ENCODE measurements at regions not wholly inside any gene's neighbourhood (a gene's known extent, or its start where the extent isn't known, plus 50 kb on each side); places are given as distances from the start of the nearest gene placed in this dataset.
A peak's percentile ranks its signal among the peaks of the same experiment; 100 is the strongest.

DNA sequence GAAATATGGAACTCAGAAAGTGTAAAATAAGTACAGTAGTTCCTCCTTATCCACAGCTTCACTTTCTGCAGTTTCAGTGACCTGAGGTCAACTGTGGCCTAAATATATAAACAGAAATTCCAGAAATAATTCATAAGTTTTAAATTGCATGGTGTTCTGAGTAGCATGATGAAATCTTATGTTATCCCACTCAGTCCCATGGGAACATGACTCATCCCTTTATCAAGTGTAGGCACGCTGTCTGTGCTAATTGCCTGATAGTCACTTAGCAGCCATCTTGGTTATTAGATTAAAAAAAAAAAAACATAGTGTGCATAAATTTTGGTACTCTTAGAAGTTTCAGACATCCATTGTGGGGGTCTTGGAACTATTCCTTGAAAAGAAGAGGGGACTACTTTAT is 983.4 kb upstream of the ADGRL3 start:
- DNase-seq: no peak

DNA sequence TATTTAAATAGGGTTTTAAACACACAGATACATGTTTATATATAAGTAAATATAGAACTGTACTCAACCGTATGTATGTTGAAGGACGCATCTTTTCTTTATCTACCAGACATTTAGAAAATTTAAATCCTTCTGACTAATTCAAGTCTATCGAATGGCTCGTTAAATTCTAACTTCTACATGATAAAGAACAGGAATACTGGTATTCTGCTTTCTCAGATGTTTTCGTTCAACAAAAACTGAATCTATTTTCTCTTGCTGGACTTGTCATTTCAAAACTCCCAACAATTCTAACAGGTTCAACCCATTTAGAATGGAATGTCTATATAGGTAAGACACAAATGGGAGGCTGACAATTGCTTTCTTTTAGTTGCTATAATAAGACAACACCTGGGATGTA is 978.3 kb upstream of the ADGRL3 start:
- DNase-seq: no peak

DNA sequence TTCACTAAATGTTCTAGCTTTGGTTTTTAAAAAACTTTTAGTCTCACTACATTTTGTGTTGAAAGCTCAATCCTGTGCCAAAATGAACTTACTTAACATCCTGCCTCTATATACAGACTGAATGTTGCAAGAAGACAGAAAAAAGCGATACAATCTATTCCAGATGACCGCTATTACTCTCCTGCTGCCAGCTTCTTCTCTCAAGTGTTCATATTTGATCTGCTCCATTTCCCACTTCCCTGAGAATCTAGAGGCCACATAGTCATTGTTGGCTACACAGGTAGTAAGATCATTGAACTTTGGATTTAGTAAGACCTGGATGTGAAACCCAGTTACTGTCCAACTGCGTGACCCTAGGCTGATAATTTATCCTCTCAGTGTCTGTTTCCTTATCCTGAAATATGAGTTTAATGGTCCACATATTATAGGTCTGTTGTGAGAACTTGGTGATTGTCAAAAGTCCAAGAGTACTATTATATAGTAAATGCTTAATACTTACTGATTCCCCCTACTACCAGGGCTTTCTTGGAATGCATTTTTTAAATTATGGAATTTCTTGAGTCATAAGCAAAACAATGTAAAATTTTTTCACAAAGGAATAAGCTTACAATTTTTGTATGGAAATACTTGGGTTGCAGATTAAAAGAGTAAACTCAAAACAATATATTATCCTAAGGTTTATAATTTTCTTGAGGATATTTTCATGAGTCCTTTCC is 976.8 kb upstream of the ADGRL3 start:
- DNase-seq: no peak

DNA sequence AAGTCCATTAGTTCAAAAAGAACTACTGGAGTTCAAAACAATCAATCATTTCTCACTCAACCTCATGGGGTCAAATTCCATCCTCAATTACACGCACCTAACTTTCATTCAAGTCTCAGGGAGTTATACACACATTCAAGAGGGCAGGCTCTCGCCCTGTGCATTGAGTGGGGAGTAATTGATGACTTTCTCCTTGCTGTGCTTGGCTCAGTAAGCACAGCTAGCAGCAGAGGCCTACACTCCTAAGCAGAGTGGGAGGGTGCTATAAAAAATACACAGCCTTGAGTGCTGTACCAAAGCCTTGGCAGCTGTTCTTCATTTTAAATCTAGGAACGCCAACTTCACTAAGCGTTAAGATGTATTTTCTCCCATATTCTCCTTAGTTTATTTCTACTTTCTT is 958.3 kb upstream of the ADGRL3 start:
- DNase-seq: peak in 2 of 3 experiments; percentile 0 to 42

GRCh38 chr4:60249784-60250183 is 950.3 kb upstream of the ADGRL3 start:
- no peak for DNase-seq

DNA sequence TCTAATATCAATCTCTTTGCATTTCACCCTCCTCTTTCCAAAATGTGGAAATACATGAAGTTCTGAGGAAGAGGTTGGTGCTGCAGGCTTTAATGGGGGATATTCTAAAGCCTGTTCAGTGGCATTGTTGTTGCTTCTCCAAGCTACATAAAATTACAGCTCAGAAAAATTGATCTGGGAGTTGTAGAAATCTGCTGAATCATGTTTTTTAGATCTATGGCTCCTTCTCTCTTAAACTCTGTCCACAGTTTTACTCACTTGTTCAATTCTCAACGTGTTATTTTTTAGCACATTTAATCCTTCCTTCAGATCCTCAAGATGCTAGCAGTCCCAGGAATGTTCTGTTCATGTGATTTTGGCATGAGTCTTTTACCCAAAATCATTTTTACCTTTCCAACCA is 949.5 kb upstream of the ADGRL3 start:
- no peak for DNase-seq

DNA sequence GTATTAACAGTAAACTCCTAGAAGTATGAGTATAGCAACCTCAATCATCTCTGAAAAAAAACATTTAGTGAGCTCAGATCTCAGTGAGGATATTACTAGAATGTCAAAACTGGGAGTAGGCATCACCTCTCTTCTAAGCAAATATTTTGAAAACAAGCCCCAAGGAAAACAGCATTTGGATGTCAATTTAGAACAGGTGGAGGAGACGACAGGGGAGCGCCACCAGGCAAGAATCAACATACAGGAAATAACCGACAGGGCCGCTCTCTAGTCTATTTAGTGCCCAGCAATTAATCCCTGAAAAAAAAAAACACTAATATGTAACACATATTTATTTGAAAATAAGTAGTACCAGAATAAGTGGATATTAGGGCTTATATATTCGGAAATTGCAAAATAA is 940.3 kb upstream of the ADGRL3 start:
- peak in 2 of 3 experiments; percentile 7 to 59 for DNase-seq

- no peak for DNase-seq
Measured at GRCh38 chr4:60266505-60266904, 933.6 kb upstream of the ADGRL3 start.

DNA sequence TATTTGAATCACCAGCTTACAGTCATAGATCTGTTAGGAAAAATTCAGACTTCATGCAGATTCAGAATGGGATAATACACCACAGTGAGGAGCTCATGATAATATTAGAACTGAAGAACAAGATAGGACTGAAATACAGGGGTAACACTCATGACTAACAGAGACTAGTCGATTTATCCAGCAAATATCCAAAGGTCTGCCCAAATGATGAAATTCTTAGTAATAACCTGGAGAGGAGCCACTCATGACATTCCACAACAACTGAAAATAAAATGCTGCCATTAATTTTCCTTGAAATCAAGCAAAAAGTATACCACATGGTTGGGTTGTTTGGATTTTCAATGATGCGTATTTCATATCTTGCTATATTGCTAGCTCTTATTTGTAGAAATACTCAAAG is 903.7 kb upstream of the ADGRL3 start:
- DNase-seq: no peak

DNA sequence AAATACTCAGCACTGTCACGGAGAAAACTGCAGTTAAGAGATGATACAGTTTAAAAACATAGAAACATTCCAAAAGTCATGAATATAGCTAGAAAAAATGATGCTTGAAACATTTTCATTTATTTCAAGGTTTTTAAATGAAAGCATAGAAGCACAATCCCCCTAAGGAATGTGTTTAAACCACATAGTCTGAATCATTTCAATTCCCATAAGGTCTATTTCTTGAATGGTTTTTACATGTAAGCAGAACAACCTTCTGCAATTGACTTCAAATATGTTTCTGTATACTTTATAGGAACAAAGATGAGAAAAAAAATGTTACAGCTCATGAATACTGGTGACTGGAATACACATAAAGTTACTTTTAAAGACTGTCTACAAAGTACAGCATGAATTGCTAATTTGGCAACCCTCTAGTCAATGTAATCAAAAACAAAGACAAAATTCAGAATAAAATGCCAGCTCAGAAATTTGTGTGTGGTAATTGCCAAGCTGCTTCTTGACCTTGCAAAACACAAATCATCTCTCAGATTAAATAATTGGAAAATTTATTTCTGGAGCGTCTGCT is 886.4 kb upstream of the ADGRL3 start:
- no peak for DNase-seq

GRCh38 chr4:60314416-60314815 is 885.7 kb upstream of the ADGRL3 start:
- DNase-seq: no peak

- DNase-seq: no peak
Measured at GRCh38 chr4:60315586-60315985, 884.5 kb upstream of the ADGRL3 start.

DNA sequence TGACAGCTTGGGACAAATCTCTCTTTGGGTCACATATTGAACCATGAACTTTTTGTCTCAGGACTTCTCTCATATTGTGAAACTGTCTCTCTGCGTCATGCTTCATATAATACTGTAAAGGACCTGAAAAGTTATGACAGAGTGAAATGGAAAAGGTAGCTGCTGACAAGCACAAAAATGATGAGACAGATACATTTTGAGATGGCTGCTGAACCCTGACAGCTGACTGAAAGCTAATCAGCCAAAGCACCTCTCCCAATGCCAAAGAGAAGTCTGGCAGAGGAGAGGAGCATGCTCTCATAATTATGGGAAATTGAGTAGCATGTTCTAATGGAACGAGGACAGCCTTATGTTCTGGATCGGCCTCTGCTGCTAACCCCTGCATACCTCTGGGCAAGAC is 873.4 kb upstream of the ADGRL3 start:
- DNase-seq: no peak

DNA sequence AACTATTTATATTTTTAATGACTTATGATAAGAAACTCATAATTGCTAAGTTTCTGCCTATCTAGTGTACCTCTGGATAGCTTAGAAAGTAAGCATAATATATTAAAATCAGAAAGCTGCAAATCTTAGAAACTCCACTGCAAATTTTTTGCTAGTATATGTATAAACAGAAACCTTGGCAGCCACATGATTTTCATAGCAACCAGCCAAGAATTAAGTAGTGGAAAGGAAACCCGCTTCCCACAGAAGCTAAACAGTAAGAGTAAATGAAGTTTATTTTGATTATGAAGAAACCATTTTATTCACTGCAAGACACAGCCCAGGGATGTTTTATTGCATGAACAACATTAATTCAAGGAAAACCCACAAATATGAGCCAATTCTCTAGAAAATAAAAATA is 872.5 kb upstream of the ADGRL3 start:
- DNase-seq: no peak

- DNase-seq: no peak
Measured at GRCh38 chr4:60344908-60345307, 855.2 kb upstream of the ADGRL3 start.

DNA sequence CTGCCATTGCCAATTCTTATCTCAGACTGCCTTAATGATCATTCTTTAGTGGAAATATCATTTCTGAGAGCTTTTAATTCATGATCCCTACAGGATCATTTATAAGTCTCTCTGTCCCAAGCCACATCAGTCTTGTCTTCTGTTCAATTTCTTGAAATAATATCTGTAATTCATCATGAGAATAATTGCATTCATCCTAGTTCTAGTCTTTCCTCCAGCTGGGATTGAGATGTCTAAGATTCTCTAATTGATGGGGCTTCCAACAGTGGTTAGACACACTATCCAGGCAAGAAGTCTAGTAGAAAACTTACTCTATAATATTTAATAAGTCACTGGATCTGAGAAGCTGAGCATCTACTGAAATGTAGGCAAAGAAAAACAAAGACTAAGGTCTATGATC is 854.7 kb upstream of the ADGRL3 start:
- DNase-seq: no peak

DNA sequence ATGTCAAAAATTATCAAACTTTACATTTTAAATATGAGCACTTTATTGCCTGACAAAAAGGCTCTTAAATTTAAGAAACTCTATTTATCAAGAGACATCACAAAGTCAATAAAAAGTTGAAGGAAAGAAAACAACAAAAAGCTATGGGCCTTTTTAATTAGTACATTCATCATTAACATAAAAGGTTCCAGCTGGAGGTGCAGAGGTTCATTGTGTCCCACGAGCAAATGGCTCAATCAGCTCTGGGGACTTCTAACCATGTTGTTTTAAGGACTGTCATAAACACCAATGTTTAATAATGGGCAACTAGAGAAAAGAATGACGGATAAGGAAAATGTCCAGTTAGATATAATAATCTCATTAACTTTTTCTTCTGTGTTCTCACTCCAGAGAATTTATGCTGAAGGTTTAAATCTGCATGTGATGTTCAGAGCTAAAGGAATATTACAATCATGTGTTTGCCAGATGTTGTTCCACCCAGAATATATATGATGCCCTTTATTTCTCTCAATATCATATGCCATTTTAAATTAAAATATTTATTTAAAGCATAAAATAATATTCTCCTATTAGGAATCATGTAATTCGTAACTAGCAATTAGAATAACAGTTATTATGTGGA is 840.3 kb upstream of the ADGRL3 start:
- no peak for DNase-seq

- DNase-seq: no peak
Measured at GRCh38 chr4:60365176-60365575, 835.0 kb upstream of the ADGRL3 start.

- DNase-seq: no peak
Measured at GRCh38 chr4:60366661-60367060, 833.5 kb upstream of the ADGRL3 start.

GRCh38 chr4:60368986-60369385 is 831.1 kb upstream of the ADGRL3 start:
- no peak for DNase-seq

GRCh38 chr4:60378010-60378409 is 822.1 kb upstream of the ADGRL3 start:
- DNase-seq: no peak

DNA sequence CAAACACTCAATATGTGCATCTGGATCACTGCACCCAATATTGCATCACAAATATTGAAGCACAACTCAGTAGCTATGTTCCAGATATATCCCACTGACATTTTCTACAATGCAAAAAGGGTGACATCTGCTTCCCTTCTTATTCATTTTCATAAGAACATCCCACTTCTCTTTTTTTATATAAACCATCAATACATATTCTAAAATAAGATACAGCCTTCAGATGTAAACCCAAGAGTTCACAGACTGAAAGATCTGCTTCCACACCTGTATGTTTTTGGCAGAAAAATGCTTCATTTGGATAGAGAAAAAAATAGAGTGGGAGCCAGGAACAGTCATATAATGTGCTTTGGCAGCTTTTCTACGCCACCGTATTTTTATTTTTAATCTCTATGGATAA is 815.6 kb upstream of the ADGRL3 start:
- no peak for DNase-seq

DNA sequence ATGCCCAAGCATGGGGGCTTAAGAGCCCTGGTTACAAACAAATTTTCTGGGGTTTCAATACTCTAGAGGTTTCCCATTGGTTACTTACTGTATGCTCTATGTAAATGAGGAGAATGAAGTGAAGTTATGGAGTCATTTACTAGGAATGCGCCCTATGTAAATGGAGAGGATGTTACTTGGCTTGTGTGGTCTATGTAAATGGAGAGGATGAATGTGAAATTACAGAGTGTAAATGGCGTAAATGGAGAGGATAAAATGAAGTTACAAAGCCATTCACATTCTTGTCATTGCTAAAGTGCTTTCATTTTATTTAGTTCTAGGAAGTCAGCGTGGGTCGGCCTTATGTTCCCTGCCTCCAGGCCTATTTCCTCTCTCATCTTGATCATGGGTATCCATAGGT is 810.5 kb upstream of the ADGRL3 start:
- no peak for DNase-seq

DNA sequence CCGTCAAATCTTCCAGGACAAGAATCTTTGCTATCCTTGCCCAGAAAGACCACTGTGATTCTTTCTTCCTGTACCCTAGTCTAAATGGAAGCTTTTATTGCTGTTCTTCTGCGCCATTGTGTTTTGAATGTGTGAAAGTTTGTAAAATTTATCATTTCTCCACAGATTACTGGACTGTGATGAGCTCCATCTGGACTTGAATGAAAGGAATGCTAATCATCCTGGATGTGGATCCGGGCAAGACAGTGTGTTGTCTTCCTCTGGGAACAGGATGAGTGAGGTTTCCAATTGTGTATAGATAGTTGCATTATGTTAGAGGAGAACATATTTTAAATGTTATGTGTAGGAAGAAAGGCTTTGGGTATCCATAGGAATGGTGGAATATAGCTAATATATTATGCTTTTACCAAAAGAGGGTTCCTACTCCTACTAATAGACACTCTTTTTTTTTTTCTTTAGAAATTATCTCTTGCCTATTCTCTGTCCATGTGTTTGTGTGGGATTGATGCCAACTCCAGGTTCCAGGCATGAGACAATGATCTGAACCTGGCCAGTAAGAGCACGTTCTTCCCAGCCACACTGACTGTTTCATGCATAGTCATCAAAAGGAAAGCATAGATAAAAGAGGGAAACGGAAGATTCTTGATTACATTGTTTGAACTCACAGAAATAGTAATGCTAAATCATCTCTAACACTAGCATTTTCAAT is 803.6 kb upstream of the ADGRL3 start:
- no peak for DNase-seq

Measured in NCI-H1417 (cell line).